GM21447 (cell line): ENCODE measurements at regions not wholly inside any gene's neighbourhood (a gene's known extent, or its start where the extent isn't known, plus 50 kb on each side); places are given as distances from the start of the nearest gene placed in this dataset.
"Not testable (repeated sequence)": the region's sequence is repeated elsewhere in the genome, so short reads cannot be mapped to it uniquely, and the experiment has no call there.

Experiments used
- ATAC-seq: cut with Tn5 transposase; IDR thresholded peaks from one replicate; pipeline ENCODE4 v1.9.1; 2021; ENCODE audit not compliant: unreplicated experiment

DNA sequence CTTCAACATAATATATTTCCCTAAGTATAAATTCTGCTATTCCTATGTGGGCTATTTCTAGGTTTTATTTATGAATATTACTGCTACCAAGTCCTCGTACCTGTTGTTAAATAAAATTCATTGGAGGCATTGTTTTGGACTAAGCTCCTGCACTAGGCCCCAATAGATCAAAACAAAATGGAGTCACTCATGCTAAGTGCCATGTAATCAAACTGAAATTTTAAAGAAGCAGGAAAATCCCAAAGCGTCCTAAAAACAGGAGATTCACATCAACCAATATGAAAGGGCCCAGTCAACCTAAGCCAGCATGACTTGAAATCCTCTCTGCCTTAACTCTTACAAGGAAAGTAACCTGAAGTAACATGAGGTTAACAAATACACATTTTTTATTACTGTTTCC, 743.2 kb downstream of the TRAM1L1 start:
- no peak for ATAC-seq

GRCh38 chr4:116332508-116332907, 752.9 kb downstream of the TRAM1L1 start:
- no peak for ATAC-seq

- ATAC-seq, result no peak
Measured at GRCh38 chr4:116328261-116328860, 757.0 kb downstream of the TRAM1L1 start.

GRCh38 chr4:116323606-116324005, 761.8 kb downstream of the TRAM1L1 start:
- no peak for ATAC-seq

DNA sequence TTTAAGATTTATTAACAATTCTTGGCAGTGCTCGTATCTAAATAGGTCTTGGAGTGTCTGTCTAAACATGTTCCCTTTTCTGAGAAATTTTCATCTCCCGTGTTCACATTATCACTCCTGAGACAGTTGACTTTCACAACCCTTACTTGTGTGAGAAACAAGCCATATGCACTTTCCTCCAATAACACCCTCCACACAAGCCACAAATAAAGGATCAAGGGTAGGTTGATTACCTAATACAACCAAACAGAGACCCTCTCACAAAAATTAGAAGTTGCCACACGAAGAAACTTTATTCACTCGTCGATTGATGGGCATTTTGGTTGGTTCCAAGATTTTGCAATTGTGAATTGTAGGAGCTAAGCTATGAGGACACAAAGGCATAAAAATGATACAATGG, 763.9 kb downstream of the TRAM1L1 start:
- no peak for ATAC-seq

GRCh38 chr4:116320859-116321258, 764.5 kb downstream of the TRAM1L1 start:
- no peak for ATAC-seq

DNA sequence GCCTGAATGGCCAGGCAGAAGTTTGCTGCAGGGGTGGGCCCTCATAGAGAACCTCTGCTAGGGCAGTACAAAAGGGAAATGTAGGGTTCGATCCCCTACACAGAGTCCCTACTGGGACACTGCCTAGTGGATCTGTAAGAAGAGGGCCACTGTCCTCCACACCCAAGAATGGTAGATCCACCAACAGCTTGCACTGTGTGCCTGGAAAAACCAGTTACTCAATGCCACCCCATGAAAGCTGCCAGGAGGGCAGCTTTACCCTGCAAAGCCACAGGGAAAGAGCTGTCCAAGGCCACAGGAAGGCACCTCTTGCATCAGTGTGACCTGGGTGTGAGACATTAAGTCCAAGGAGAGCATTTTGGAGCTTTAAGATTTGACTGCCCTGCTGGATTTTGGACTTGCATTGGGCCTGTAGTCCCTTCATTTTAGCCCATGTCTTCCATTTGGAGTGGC, 781.6 kb downstream of the TRAM1L1 start:
- no peak for ATAC-seq

DNA sequence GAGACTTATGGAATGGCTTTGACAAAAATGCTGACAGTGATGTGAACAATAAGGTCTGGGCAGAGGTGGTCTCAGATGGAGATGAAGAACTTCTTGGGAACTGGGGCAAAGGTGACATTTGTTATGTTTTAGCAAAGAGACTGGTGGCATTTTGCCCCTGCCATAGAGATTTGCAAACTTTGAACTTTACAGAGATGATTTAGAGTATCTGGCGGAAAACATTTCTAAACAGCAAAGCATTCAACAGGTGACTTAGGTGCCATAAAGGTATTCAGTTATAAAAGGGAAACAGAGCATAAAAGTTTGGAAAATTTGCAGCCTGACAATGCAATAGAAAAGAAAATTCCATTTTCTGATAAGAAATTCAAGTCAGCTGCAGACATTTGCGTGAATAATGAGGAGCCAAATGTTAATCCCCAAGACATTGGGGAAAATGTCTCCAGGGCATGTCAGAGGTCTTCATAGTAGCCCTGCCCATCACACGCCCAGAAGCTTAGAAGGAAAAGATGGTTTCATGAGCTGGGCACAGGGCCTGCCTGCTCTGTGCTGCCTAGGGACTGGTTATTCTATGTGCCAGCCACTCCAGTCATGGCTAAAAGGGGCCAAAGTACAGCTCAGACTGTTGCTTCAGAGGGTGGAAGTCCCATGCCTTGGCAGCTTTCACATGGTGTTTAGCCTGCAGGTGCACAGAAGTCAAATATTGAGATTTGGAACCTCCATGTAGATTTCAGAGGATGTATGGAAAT, 782.2 kb downstream of the TRAM1L1 start:
- no peak for ATAC-seq

- no peak for ATAC-seq
Measured at GRCh38 chr4:116275006-116275405, 810.4 kb downstream of the TRAM1L1 start.

DNA sequence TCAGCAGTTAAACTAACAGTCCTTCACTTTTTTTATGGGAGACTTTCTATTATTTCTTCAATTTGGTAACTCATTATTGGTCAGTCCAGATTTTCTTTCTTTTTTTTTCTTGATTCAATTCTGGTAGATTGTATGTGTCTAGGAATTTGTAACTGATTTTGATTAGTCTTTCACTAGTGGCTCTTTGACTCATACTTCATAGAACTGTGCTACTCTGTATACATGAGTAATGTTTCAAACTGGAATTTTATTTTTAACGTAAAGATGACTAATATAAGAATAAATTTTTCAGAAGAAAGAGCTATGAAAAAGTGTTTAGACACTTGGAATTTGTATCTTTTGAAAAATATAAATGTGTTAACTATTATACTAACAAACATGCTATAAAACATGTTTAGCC, 813.0 kb downstream of the TRAM1L1 start:
- no peak for ATAC-seq

DNA sequence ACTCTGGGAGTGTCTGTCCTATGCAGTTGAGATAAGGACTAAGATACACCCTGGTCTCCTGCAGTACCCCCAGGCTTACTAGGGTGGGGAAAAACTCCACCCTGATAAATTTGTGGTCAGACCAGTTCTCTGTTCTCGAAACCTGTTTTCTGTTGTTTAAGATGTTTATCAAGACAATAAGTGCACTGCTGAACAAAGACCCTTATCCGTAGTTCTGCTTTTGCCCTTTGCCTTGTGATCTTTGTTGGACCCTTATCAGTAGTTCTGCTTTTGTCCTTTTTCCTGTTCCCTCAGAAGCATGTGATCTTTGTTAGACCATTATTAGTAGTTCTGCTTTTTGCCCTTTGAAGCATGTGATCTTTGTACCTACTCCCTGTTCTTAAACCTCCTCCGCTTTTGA, 824.4 kb downstream of the TRAM1L1 start:
- ATAC-seq, result not testable (repeated sequence)

- no peak for ATAC-seq
Measured at GRCh38 chr4:116244771-116245170, 840.6 kb downstream of the TRAM1L1 start.

DNA sequence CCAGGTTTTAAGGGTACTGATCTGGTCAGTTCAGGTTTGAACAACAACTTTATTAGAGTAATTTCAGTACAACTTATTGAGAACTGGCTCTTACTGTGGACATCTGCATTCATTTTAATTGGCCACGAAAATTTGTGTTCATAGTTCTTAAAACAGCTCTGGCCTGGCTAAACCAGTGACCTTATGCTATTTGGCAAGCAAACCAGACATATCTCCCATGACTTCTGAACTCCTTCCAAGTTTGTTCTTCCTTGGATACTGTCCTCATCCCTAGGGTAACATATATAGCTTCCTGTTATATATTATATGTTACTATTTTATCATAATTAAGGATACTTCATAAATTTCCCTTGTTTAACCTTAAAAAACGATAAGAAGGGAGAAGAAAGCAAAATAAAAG, 841.9 kb downstream of the TRAM1L1 start:
- no peak for ATAC-seq

GRCh38 chr4:116233971-116234370, 851.4 kb downstream of the TRAM1L1 start:
- no peak for ATAC-seq

GRCh38 chr4:116231999-116232398, 853.4 kb downstream of the TRAM1L1 start:
- ATAC-seq, result not testable (repeated sequence)

GRCh38 chr4:116229420-116229819, 856.0 kb downstream of the TRAM1L1 start:
- ATAC-seq, result no peak

GRCh38 chr4:116223040-116223732, 862.2 kb downstream of the TRAM1L1 start:
- no peak for ATAC-seq

- ATAC-seq, result no peak
Measured at GRCh38 chr4:116217781-116218180, 867.6 kb downstream of the TRAM1L1 start.

- ATAC-seq, result no peak
Measured at GRCh38 chr4:116215622-116216021, 869.8 kb downstream of the TRAM1L1 start.

DNA sequence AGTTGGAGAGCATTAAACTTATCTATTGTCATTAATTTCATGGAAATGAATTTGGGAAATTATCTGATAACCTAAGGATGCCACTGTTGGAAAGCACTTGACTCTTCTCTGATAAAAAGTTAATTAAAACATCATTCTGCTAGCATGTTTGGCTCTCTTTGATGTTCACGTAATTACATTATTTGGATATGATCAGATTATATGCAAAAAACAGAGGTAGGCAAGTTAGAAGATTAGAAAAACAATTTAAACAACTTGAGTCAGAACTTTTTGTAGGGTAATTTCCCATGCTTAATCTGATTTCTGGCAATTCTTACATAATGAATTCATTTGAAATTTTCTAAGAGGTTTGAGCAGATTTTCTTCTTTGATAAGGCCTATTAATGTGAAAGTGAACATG, 882.9 kb downstream of the TRAM1L1 start:
- no peak for ATAC-seq

GRCh38 chr4:116197317-116197809, 888.0 kb downstream of the TRAM1L1 start:
- ATAC-seq, result no peak

- no peak for ATAC-seq
Measured at GRCh38 chr4:116183241-116183640, 902.1 kb downstream of the TRAM1L1 start.
